Activated B cell treated with CpG ODN at 0.5 μM for 24 hours (primary cell): ENCODE measurements at regions not wholly inside any gene's neighbourhood (a gene's known extent, or its start where the extent isn't known, plus 50 kb on each side); places are given as distances from the start of the nearest gene placed in this dataset.

Source experiments
- ATAC-seq: fragments of 200-7000 bp; cut with Tn5 transposase; one replicate; pipeline ENCODE4 v1.10.0; 2021; ENCODE audit warnings: low read depth, mild to moderate bottlenecking, moderate library complexity
- CTCF ChIA-PET: fragments of 350-600 bp; sonication (Branson Sonifier 250); formaldehyde crosslinking; loops from one replicate; lab custom pipeline; 2021; ENCODE audit warnings: antibody characterized with exemption; lab: Charles Lee
- POLR2A ChIA-PET: fragments of 350-600 bp; sonication (Branson Sonifier 250); formaldehyde crosslinking; loops from one replicate; lab custom pipeline; 2021; ENCODE audit warnings: antibody characterized with exemption; lab: Charles Lee
- DNase-seq: peaks from one replicate; pipeline ENCODE4 v3.0.0; 2022
- H3K27ac Mint-ChIP-seq: one replicate; pipeline ENCODE4 v1.8.0; 2020; ENCODE audit warnings: mixed read lengths
- H3K27me3 Mint-ChIP-seq: one replicate; pipeline ENCODE4 v1.8.0; 2021; ENCODE audit warnings: mixed read lengths
- H3K36me3 Mint-ChIP-seq: one replicate; pipeline ENCODE4 v1.8.0; 2021; ENCODE audit warnings: low read depth, mixed read lengths
- H3K4me1 Mint-ChIP-seq: one replicate; pipeline ENCODE4 v1.8.0; 2021; ENCODE audit warnings: mixed read lengths
- H3K4me3 Mint-ChIP-seq: one replicate; pipeline ENCODE4 v1.8.0; 2020; ENCODE audit warnings: mild to moderate bottlenecking, mixed read lengths
- H3K9me3 Mint-ChIP-seq: one replicate; pipeline ENCODE4 v1.8.0; 2020; ENCODE audit warnings: mixed read lengths
- intact Hi-C: fragments of 100-400 bp; cut with micrococcal nuclease; formaldehyde crosslinking; loops from one replicate; pipeline ENCODE4 v1.15.1; 2024
- TF ChIP-seq, protein P1 (sequence below): fragments of 200-600 bp; IDR thresholded peaks from one replicate; pipeline ENCODE4 v1.8.0; 2022; ENCODE audit warnings: antibody characterized with exemption, mild to moderate bottlenecking

DNA sequence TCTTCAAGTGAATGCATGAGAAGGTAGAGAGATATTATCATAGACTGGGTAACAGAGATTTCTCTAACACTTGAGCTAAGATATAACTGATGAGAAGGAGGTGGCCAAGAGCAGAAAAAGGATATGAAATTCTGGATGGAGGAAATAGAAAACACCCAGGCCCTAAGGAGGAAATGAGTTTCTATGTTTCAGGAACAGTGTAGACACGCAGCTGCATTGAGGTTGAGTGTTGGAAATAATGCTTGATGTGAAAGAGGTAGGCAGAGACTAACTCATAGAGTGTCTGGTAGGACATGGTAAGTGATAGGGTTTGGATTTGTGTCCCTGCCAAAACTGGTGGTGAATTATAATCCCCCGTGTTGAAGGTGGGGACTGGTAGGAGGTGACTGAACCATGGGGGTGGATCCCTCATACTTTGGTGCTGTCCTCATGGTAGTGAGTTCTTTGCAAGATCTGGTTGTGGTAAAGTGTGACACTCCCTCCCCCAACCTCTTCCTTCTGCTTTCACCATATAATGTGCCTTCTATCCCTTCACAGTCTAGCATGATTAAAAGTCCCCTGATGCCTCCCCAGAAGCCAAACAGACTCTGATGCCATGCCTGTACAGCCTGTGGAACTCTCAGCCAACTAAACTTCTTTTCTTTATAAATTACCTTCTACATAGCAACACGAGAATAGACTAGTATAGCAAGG, 787.3 kb downstream of the EDEM1 start:
- Mint-ChIP-seq H3K4me3 (no peak overlapping the region), H3K4me1 (no peaks in the 10 kb centered on the region), H3K9me3 (no peaks in the 10 kb centered on the region)

DNA sequence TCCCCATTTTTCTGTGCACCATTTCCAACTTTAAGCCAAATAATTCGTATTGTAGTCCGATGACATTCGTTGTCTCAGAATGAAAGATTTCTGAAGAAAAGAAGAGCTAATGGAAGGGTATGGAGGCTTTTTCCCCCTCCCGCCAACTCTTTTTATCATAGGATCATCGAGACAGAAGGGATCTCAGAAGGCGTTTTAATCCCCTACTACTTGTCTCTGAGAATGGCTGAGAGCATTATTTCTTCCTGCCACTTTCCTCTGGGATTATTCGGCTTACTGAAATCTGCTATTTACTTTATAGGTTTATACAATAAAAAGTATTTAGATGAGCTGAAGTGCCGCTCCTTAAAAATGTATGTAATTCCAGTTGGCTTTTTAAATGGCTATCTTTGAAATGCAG, 789.8 kb downstream of the EDEM1 start:
- H3K9me3 Mint-ChIP-seq: peaks cover 6% of the 10 kb centered on the region
- TF ChIP-seq, protein P1, sequence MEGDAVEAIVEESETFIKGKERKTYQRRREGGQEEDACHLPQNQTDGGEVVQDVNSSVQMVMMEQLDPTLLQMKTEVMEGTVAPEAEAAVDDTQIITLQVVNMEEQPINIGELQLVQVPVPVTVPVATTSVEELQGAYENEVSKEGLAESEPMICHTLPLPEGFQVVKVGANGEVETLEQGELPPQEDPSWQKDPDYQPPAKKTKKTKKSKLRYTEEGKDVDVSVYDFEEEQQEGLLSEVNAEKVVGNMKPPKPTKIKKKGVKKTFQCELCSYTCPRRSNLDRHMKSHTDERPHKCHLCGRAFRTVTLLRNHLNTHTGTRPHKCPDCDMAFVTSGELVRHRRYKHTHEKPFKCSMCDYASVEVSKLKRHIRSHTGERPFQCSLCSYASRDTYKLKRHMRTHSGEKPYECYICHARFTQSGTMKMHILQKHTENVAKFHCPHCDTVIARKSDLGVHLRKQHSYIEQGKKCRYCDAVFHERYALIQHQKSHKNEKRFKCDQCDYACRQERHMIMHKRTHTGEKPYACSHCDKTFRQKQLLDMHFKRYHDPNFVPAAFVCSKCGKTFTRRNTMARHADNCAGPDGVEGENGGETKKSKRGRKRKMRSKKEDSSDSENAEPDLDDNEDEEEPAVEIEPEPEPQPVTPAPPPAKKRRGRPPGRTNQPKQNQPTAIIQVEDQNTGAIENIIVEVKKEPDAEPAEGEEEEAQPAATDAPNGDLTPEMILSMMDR: no peak
- CTCF ChIA-PET: no interaction called here
- no peak for DNase-seq
- intact Hi-C loops: no loop called here
- no peaks in the 10 kb centered on the region for H3K36me3 Mint-ChIP-seq
- H3K4me1 Mint-ChIP-seq: no peaks in the 10 kb centered on the region
- no peaks in the 10 kb centered on the region for H3K27me3 Mint-ChIP-seq
- H3K27ac Mint-ChIP-seq: no peak overlapping the region
- H3K4me3 Mint-ChIP-seq: no peak overlapping the region
- ATAC-seq: no peak
- POLR2A ChIA-PET: no interaction called here

More for the DNA sequence above, 787.3 kb downstream of the EDEM1 start:
- CTCF ChIA-PET: no interaction called here
- DNase-seq: no peak
- ATAC-seq: no peak
- no peaks in the 10 kb centered on the region for H3K36me3 Mint-ChIP-seq
- TF ChIP-seq, protein P1: no peak
- no peak overlapping the region for H3K27ac Mint-ChIP-seq
- no peaks in the 10 kb centered on the region for H3K27me3 Mint-ChIP-seq
- intact Hi-C loops: no loop called here
- POLR2A ChIA-PET: no interaction called here

DNA sequence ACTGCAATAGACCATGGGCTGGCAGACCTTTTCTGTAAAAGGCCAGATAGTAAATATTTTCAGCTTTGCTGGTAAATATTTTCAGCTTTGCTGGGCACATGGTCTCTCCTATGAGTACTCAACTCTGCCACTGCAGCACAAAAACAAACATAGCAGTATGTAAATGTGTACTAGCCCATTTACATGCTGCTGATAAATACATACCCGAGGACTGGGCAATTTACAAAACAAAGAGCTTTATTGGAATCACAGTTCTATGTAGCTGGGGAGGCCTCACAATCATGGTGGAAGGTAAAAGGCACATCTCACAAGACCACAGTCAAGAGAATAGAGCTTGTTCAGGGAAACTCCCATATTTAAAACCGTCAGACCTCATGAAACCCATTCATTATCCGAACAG, 793.0 kb downstream of the EDEM1 start:
- ATAC-seq (no peak), DNase-seq (no peak)
- H3K4me3 Mint-ChIP-seq: no peak overlapping the region
- intact Hi-C loops: no loop called here
- CTCF ChIA-PET: no interaction called here
- POLR2A ChIA-PET: no interaction called here
- no peak overlapping the region for H3K27ac Mint-ChIP-seq
- TF ChIP-seq, protein P1: no peak
- H3K4me1 Mint-ChIP-seq: no peaks in the 10 kb centered on the region
- H3K9me3 Mint-ChIP-seq: peaks cover 10% of the 10 kb centered on the region
- H3K36me3 Mint-ChIP-seq: no peaks in the 10 kb centered on the region
- H3K27me3 Mint-ChIP-seq: no peaks in the 10 kb centered on the region

DNA sequence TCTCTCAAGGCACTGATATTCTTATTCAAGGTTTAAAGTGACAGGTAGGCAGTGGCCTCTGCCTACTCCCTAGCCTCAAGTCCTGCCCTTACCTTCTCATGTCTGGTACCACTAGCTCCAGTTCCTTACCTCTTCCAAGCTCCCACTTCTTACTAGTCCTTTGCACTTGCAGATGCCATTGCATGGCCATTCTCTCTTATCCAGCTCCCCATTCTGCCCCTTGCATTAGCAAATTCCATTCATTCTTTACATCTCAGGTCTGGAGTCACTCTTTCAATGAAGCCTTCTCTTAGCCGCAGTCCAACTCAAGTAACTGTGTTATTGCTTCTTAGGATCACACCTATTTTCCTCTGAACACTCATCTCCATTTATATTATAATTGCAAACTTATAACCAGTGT, 807.1 kb downstream of the EDEM1 start:
- ChIA-PET POLR2A (no interaction called here), CTCF (no interaction called here)
- Mint-ChIP-seq H3K9me3 (peaks cover 3% of the 10 kb centered on the region), H3K27me3 (no peaks in the 10 kb centered on the region), H3K36me3 (no peaks in the 10 kb centered on the region), H3K4me3 (no peak overlapping the region), H3K4me1 (no peaks in the 10 kb centered on the region), H3K27ac (no peak overlapping the region)
- intact Hi-C loops: no loop called here
- ATAC-seq (no peak), DNase-seq (no peak)
- TF ChIP-seq, protein P1: no peak

DNA sequence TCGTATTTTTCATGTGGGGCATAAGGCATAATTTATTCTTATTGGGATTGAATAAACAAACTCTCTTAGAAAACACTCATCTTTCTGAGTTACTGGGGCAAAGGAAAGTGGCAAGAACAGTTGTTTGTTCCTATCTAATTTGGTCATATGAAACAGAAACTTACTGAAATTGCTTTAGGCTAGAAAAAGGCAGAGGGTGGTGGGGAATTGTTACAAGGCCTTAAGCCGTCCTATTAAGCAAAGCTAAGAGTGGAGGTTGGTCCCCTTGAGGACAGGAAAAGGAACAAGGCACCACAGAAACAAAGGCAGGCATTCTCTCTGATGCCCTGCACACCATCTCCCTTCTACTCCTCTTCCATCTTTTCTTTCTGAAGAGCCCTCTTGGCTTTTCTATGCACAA, 830.9 kb downstream of the EDEM1 start:
- intact Hi-C loops: no loop called here
- Mint-ChIP-seq H3K4me3 (no peak overlapping the region), H3K27me3 (no peaks in the 10 kb centered on the region), H3K9me3 (peaks cover 13% of the 10 kb centered on the region), H3K27ac (no peak overlapping the region), H3K4me1 (no peaks in the 10 kb centered on the region), H3K36me3 (no peaks in the 10 kb centered on the region)
- CTCF ChIA-PET: no interaction called here
- TF ChIP-seq, protein P1: no peak
- DNase-seq (no peak), ATAC-seq (no peak)
- POLR2A ChIA-PET: no interaction called here
